CD4-positive, CD25-positive, alpha-beta regulatory T cell (primary cell): ENCODE measurements at regions not wholly inside any gene's neighbourhood (a gene's known extent, or its start where the extent isn't known, plus 50 kb on each side); places are given as distances from the start of the nearest gene placed in this dataset.

Experiments used
- ATAC-seq, 2 donors: fragments of 150-1000 bp; cut with Tn5 transposase; one replicate each; pipeline ENCODE4 v1.10.0; 2021; ENCODE audit warnings: low read depth in 2 of 2, moderate number of reproducible peaks in 2 of 2, moderate library complexity in 1 of 2
- DNase-seq, 3 donors: peaks; one replicate each; pipeline versions ENCODE4 v3.0.0 to v3.0.0-alpha.2; 2012 to 2022; ENCODE audit warnings: mixed read lengths in 1 of 3
- H3K27ac ChIP-seq: one replicate; pipeline ENCODE4 v1.7.0; 2013; ENCODE audit warnings: mild to moderate bottlenecking, low read length; ENCODE audit not compliant: insufficient read depth, poor library complexity, severe bottlenecking
- H3K27me3 ChIP-seq: one replicate; pipeline ENCODE4 v1.7.0; 2013; ENCODE audit warnings: low read length; ENCODE audit not compliant: control insufficient read depth, insufficient read depth
- H3K36me3 ChIP-seq: one replicate; pipeline ENCODE4 v1.7.0; 2013; ENCODE audit warnings: mild to moderate bottlenecking, low read length, moderate library complexity; ENCODE audit not compliant: control insufficient read depth, insufficient read depth
- H3K4me1 ChIP-seq: 2 replicates; pipeline ENCODE4 v1.7.0; 2013; ENCODE audit warnings: mild to moderate bottlenecking, low read length; ENCODE audit not compliant: insufficient read depth, control insufficient read depth, poor library complexity, severe bottlenecking
- H3K4me3 ChIP-seq: one replicate; pipeline ENCODE4 v1.7.0; 2013; ENCODE audit warnings: low read depth, mild to moderate bottlenecking, low read length, moderate library complexity
- H3K9me3 ChIP-seq, 2 experiments: 1 replicate in 1 of 2; 2 replicates in 1 of 2; pipeline ENCODE4 v1.7.0; 2013; ENCODE audit warnings: low read length in 2 of 2, mild to moderate bottlenecking in 1 of 2, moderate library complexity in 1 of 2; ENCODE audit not compliant: control insufficient read depth in 2 of 2
- H3K27ac Mint-ChIP-seq, 3 donors: one replicate each; pipeline ENCODE4 v1.8.0; 2020 to 2022; ENCODE audit warnings: mild to moderate bottlenecking in 3 of 3, mixed read lengths in 3 of 3, moderate library complexity in 2 of 3
- H3K27me3 Mint-ChIP-seq: one replicate; pipeline ENCODE4 v1.8.0; 2022; ENCODE audit warnings: mild to moderate bottlenecking, mixed read lengths
- H3K36me3 Mint-ChIP-seq: one replicate; pipeline ENCODE4 v1.8.0; 2020; ENCODE audit warnings: mixed read lengths
- H3K4me1 Mint-ChIP-seq, 4 donors: one replicate each; pipeline ENCODE4 v1.8.0; 2020 to 2022; ENCODE audit warnings: mixed read lengths in 4 of 4, mild to moderate bottlenecking in 1 of 4
- H3K4me3 Mint-ChIP-seq, 4 donors: one replicate each; pipeline ENCODE4 v1.8.0; 2020 to 2022; ENCODE audit warnings: mild to moderate bottlenecking in 4 of 4, mixed read lengths in 4 of 4, moderate library complexity in 3 of 4
- H3K9me3 Mint-ChIP-seq, 7 donors: one replicate each; pipeline ENCODE4 v1.8.0; 2020 to 2022; ENCODE audit warnings: mixed read lengths in 7 of 7, mild to moderate bottlenecking in 3 of 7, moderate library complexity in 2 of 7

GRCh38 chr1:4126731-4127591 is 226.9 kb upstream of the C1orf174 start:
- DNase-seq (no peak), ATAC-seq (no peak)
- H3K27ac Mint-ChIP-seq, result no peak overlapping the region
- no peaks in the 10 kb centered on the region for H3K4me1 Mint-ChIP-seq
- H3K9me3 Mint-ChIP-seq, result peaks cover 0 to 3% (median 0%) of the 10 kb centered on the region in 7 donors
- H3K36me3 ChIP-seq, result no peaks in the 10 kb centered on the region
- no peaks in the 10 kb centered on the region for H3K36me3 Mint-ChIP-seq
- H3K4me3 Mint-ChIP-seq, result no peak overlapping the region
- H3K27me3 Mint-ChIP-seq, result no peaks in the 10 kb centered on the region
- no peak overlapping the region for H3K4me3 ChIP-seq
- no peak overlapping the region for H3K27ac ChIP-seq
- no peaks in the 10 kb centered on the region for H3K27me3 ChIP-seq
- no peaks in the 10 kb centered on the region for H3K4me1 ChIP-seq
- no peaks in the 10 kb centered on the region for H3K9me3 ChIP-seq

- H3K36me3 Mint-ChIP-seq, result no peaks in the 10 kb centered on the region
- no peak overlapping the region for H3K4me3 ChIP-seq
- H3K9me3 ChIP-seq, result no peaks in the 10 kb centered on the region
- H3K27ac ChIP-seq, result no peak overlapping the region
- no peak overlapping the region for H3K27ac Mint-ChIP-seq
- ATAC-seq, result no peak
- no peak overlapping the region for H3K4me3 Mint-ChIP-seq
- peaks cover 0 to 3% (median 0%) of the 10 kb centered on the region in 7 donors for H3K9me3 Mint-ChIP-seq
- no peaks in the 10 kb centered on the region for H3K27me3 Mint-ChIP-seq
- no peaks in the 10 kb centered on the region for H3K36me3 ChIP-seq
- H3K4me1 Mint-ChIP-seq, result no peaks in the 10 kb centered on the region
- H3K4me1 ChIP-seq, result no peaks in the 10 kb centered on the region
- no peaks in the 10 kb centered on the region for H3K27me3 ChIP-seq
- no peak for DNase-seq
Observed at GRCh38 chr1:4127592-4128140, 227.6 kb upstream of the C1orf174 start.

- Histone ChIP-seq H3K4me1 (no peaks in the 10 kb centered on the region), H3K36me3 (no peaks in the 10 kb centered on the region), H3K4me3 (no peak overlapping the region), H3K27me3 (no peaks in the 10 kb centered on the region), H3K27ac (no peak overlapping the region), H3K9me3 (no peaks in the 10 kb centered on the region)
- DNase-seq (no peak), ATAC-seq (no peak)
- Mint-ChIP-seq H3K4me3 (no peak overlapping the region), H3K4me1 (no peaks in the 10 kb centered on the region), H3K9me3 (peaks cover 0 to 3% (median 0%) of the 10 kb centered on the region in 7 donors), H3K27me3 (no peaks in the 10 kb centered on the region), H3K36me3 (no peaks in the 10 kb centered on the region), H3K27ac (no peak overlapping the region)
Observed at GRCh38 chr1:4128616-4129015, 228.5 kb upstream of the C1orf174 start.

- no peak overlapping the region for H3K27ac ChIP-seq
- H3K4me3 Mint-ChIP-seq, result no peak overlapping the region
- no peaks in the 10 kb centered on the region for H3K36me3 ChIP-seq
- H3K27me3 Mint-ChIP-seq, result no peaks in the 10 kb centered on the region
- ATAC-seq (no peak), DNase-seq (no peak)
- H3K4me1 ChIP-seq, result no peaks in the 10 kb centered on the region
- no peaks in the 10 kb centered on the region for H3K4me1 Mint-ChIP-seq
- no peaks in the 10 kb centered on the region for H3K27me3 ChIP-seq
- H3K9me3 Mint-ChIP-seq, result peaks cover 0 to 3% (median 0%) of the 10 kb centered on the region in 7 donors
- H3K4me3 ChIP-seq, result no peak overlapping the region
- no peak overlapping the region for H3K27ac Mint-ChIP-seq
- H3K36me3 Mint-ChIP-seq, result no peaks in the 10 kb centered on the region
- no peaks in the 10 kb centered on the region for H3K9me3 ChIP-seq
Observed at GRCh38 chr1:4129693-4130092, 229.6 kb upstream of the C1orf174 start.

- Histone ChIP-seq H3K36me3 (no peaks in the 10 kb centered on the region), H3K4me1 (no peaks in the 10 kb centered on the region), H3K9me3 (no peaks in the 10 kb centered on the region), H3K4me3 (no peak overlapping the region), H3K27ac (no peak overlapping the region), H3K27me3 (no peaks in the 10 kb centered on the region)
- no peaks in the 10 kb centered on the region for H3K9me3 Mint-ChIP-seq
- no peaks in the 10 kb centered on the region for H3K4me1 Mint-ChIP-seq
- H3K36me3 Mint-ChIP-seq, result no peaks in the 10 kb centered on the region
- ATAC-seq (no peak), DNase-seq (no peak)
- H3K4me3 Mint-ChIP-seq, result peak overlapping the region in 1 of 4 donors; percentile 54
- H3K27me3 Mint-ChIP-seq, result no peaks in the 10 kb centered on the region
- no peak overlapping the region for H3K27ac Mint-ChIP-seq
Observed at GRCh38 chr1:4130096-4130495, 230.0 kb upstream of the C1orf174 start.

GRCh38 chr1:4131734-4132133 is 231.7 kb upstream of the C1orf174 start:
- DNase-seq (no peak), ATAC-seq (no peak)
- Mint-ChIP-seq H3K4me1 (no peaks in the 10 kb centered on the region), H3K36me3 (no peaks in the 10 kb centered on the region), H3K9me3 (peaks cover 0 to 4% (median 2%) of the 10 kb centered on the region in 7 donors), H3K4me3 (no peak overlapping the region), H3K27ac (no peak overlapping the region), H3K27me3 (no peaks in the 10 kb centered on the region)
- Histone ChIP-seq H3K27me3 (no peaks in the 10 kb centered on the region), H3K27ac (no peak overlapping the region), H3K4me1 (no peaks in the 10 kb centered on the region), H3K4me3 (no peak overlapping the region), H3K36me3 (no peaks in the 10 kb centered on the region), H3K9me3 (no peaks in the 10 kb centered on the region)

GRCh38 chr1:4132352-4133296 is 232.6 kb upstream of the C1orf174 start:
- H3K27me3 ChIP-seq, result no peaks in the 10 kb centered on the region
- H3K27ac ChIP-seq, result no peak overlapping the region
- no peaks in the 10 kb centered on the region for H3K36me3 ChIP-seq
- ATAC-seq (no peak), DNase-seq (no peak)
- no peaks in the 10 kb centered on the region for H3K4me1 Mint-ChIP-seq
- no peaks in the 10 kb centered on the region for H3K4me1 ChIP-seq
- no peaks in the 10 kb centered on the region for H3K9me3 ChIP-seq
- H3K27ac Mint-ChIP-seq, result no peak overlapping the region
- H3K9me3 Mint-ChIP-seq, result peaks cover 0 to 4% (median 2%) of the 10 kb centered on the region in 7 donors
- H3K4me3 ChIP-seq, result no peak overlapping the region
- no peaks in the 10 kb centered on the region for H3K27me3 Mint-ChIP-seq
- H3K4me3 Mint-ChIP-seq, result no peak overlapping the region
- no peaks in the 10 kb centered on the region for H3K36me3 Mint-ChIP-seq
